ENCODE measurements at regions not wholly inside any gene's neighbourhood (a gene's known extent, or its start where the extent isn't known, plus 50 kb on each side); places are given as distances from the start of the nearest gene placed in this dataset.

GRCh38 chr17:45680360-45680759 lies 103.8 kb upstream of the CRHR1 start:
- TF ChIP-seq CTCF (IDR thresholded peaks at IDR 0.05) = no peak
- H3K4me3 ChIP-seq = no peak overlapping the region
- no peak for ATAC-seq
- no peak overlapping the region for H3K27ac ChIP-seq
- WGBS, 2 donors = 49 to 56% methylated on average over 2 of the region's 2 CpGs
- intact Hi-C loops (cut with DNase I) = no loop called here
- H3K4me1 ChIP-seq = no peaks in the 10 kb centered on the region
- H3K9me3 ChIP-seq = peaks cover 0 to 21% (median 0%) of the 10 kb centered on the region in 11 donors
- H3K36me3 ChIP-seq = no peaks in the 10 kb centered on the region
- no peak for DNase-seq
- peaks cover 0 to 37% (median 11%) of the 10 kb centered on the region in 7 donors for H3K27me3 ChIP-seq

DNA sequence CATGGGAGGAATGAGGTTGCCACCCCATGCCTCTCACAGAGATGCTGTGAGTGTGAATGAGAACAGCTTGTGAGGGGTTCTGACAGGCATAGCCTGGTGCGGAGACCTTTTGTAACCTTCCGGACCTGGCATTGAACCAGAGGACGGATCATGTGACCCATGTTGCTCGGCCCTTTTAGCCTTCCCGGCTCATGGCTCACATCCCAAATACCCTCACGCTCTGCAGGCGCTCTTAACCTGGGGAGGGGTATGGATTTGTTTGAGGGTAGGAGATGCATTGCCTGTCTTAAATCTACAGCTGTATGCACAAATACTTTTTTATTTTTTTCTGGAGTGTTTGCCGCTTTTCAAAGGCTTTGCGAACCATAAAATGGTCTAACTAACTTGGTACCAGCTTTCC lies 102.4 kb upstream of the CRHR1 start:
- H3K36me3 ChIP-seq = no peaks in the 10 kb centered on the region
- intact Hi-C loops (cut with DNase I) = no loop called here
- H3K9me3 ChIP-seq = peaks cover 0 to 15% (median 0%) of the 10 kb centered on the region in 11 donors
- 57 to 62% methylated on average over 9 of the region's 9 CpGs for WGBS, 2 donors
- no peak for TF ChIP-seq CTCF (IDR thresholded peaks at IDR 0.05)
- DNase-seq (no peak), ATAC-seq (no peak)
- no peaks in the 10 kb centered on the region for H3K4me1 ChIP-seq
- H3K27me3 ChIP-seq = peaks cover 0 to 40% (median 11%) of the 10 kb centered on the region in 7 donors
- no peak overlapping the region for H3K27ac ChIP-seq
- H3K4me3 ChIP-seq = no peak overlapping the region

GRCh38 chr17:45686250-45686649 lies 97.9 kb upstream of the CRHR1 start:
- Histone ChIP-seq H3K9me3 (no peaks in the 10 kb centered on the region), H3K36me3 (no peaks in the 10 kb centered on the region), H3K27me3 (peaks cover 0 to 60% (median 36%) of the 10 kb centered on the region in 7 donors), H3K4me1 (no peaks in the 10 kb centered on the region), H3K27ac (no peak overlapping the region), H3K4me3 (no peak overlapping the region)
- DNase-seq (no peak), ATAC-seq (no peak)
- 81 to 84% methylated on average over 4 of the region's 4 CpGs for WGBS, 2 donors
- intact Hi-C loops (cut with DNase I) = no loop called here
- TF ChIP-seq CTCF (IDR thresholded peaks at IDR 0.05) = no peak

- H3K27ac ChIP-seq = no peak overlapping the region
- no peaks in the 10 kb centered on the region for H3K4me1 ChIP-seq
- 79 to 88% methylated on average over 2 of the region's 2 CpGs for WGBS, 2 donors
- no peak overlapping the region for H3K4me3 ChIP-seq
- TF ChIP-seq CTCF (IDR thresholded peaks at IDR 0.05) = no peak
- DNase-seq (no peak), ATAC-seq (no peak)
- no peaks in the 10 kb centered on the region for H3K36me3 ChIP-seq
- intact Hi-C loops (cut with DNase I) = no loop called here
- H3K9me3 ChIP-seq = no peaks in the 10 kb centered on the region
- peaks cover 0 to 60% (median 38%) of the 10 kb centered on the region in 7 donors for H3K27me3 ChIP-seq
Observed at GRCh38 chr17:45687594-45687993, 96.5 kb upstream of the CRHR1 start.

Data from heart right ventricle (tissue), 16 donors.